WTC11 (cell line): ENCODE measurements at regions not wholly inside any gene's neighbourhood (a gene's known extent, or its start where the extent isn't known, plus 50 kb on each side); places are given as distances from the start of the nearest gene placed in this dataset.

Experiments used
- FOXJ3 ChIP-seq: sonication (generic); formaldehyde crosslinking; IDR thresholded peaks from 2 replicates; pipeline ENCODE4 v1.9.0; 2021; ENCODE audit warnings: missing genetic modification reagents, mild to moderate bottlenecking, borderline replicate concordance
- IRF2 ChIP-seq: sonication (generic); formaldehyde crosslinking; IDR thresholded peaks from 2 replicates; pipeline ENCODE4 v1.8.0; 2022; ENCODE audit warnings: low read depth, missing genetic modification reagents, borderline replicate concordance
- JAZF1 ChIP-seq: fragments of 250-450 bp; sonication (Bioruptor Pico); IDR thresholded peaks from 2 replicates; pipeline ENCODE4 v1.9.0; 2021; ENCODE audit warnings: moderate library complexity, mild to moderate bottlenecking, inconsistent platforms
- NFYB ChIP-seq: sonication (generic); formaldehyde crosslinking; conservative IDR thresholded peaks from 2 replicates; pipeline ENCODE4 v1.8.0; 2022; ENCODE audit warnings: low read depth, missing genetic modification reagents
- NR1H2 ChIP-seq: sonication (generic); formaldehyde crosslinking; IDR thresholded peaks from 2 replicates; pipeline ENCODE4 v1.9.0; 2021; ENCODE audit warnings: mild to moderate bottlenecking, moderate library complexity, missing genetic modification reagents
- NR2C2 ChIP-seq: sonication (generic); formaldehyde crosslinking; IDR thresholded peaks from 2 replicates; pipeline ENCODE4 v1.8.0; 2022; ENCODE audit warnings: mild to moderate bottlenecking, missing genetic modification reagents
- TEAD4 ChIP-seq: sonication (generic); formaldehyde crosslinking; IDR thresholded peaks from 2 replicates; pipeline ENCODE4 v1.8.0; 2022; ENCODE audit warnings: mild to moderate bottlenecking, missing genetic modification reagents
- TF ChIP-seq, protein P1 (sequence below): fragments of 200-600 bp; IDR thresholded peaks from 2 replicates; pipeline ENCODE4 v1.8.0; 2022; ENCODE audit warnings: antibody characterized with exemption
- TF ChIP-seq, protein P2 (sequence below): sonication (generic); formaldehyde crosslinking; IDR thresholded peaks from 2 replicates; pipeline ENCODE4 v1.8.0; 2022; ENCODE audit warnings: mild to moderate bottlenecking, missing genetic modification reagents
- TF ChIP-seq, protein P3 (sequence below): sonication (generic); formaldehyde crosslinking; IDR thresholded peaks from 2 replicates; pipeline ENCODE4 v1.8.1; 2023; ENCODE audit warnings: mild to moderate bottlenecking, moderate library complexity, missing genetic modification reagents
- TF ChIP-seq, protein P4 (sequence below): sonication (generic); formaldehyde crosslinking; IDR thresholded peaks from 2 replicates; pipeline ENCODE4 v1.8.0; 2022; ENCODE audit warnings: missing genetic modification reagents
- TF ChIP-seq, protein P5 (sequence below): sonication (generic); formaldehyde crosslinking; IDR thresholded peaks from 2 replicates; pipeline ENCODE4 v1.8.0; 2022; ENCODE audit warnings: mild to moderate bottlenecking, missing genetic modification reagents
- TF ChIP-seq, protein P6 (sequence below): sonication (generic); formaldehyde crosslinking; IDR thresholded peaks from 2 replicates; pipeline ENCODE4 v1.8.1; 2023; ENCODE audit warnings: mild to moderate bottlenecking, missing genetic modification reagents

DNA sequence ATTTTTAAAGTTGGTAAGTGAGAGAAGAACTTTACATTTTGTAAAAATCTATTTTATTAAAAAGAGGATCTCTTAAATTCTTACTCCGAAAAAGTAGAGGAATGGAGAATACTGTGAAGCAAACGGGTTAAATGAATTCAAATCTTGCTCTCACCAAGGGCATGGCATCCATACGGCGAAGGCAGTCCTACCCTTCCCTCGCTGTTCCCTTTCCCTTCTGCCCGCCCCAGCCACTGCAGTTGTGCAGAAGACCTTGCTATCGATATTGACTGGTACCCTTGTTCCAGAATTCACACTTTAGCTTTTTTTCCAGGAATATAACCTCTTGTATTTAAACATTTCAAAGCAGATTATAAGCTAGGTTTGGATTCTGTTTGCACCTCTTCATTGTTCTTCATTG is 239.5 kb downstream of the ZPLD1 start:
- TF ChIP-seq, protein P1, sequence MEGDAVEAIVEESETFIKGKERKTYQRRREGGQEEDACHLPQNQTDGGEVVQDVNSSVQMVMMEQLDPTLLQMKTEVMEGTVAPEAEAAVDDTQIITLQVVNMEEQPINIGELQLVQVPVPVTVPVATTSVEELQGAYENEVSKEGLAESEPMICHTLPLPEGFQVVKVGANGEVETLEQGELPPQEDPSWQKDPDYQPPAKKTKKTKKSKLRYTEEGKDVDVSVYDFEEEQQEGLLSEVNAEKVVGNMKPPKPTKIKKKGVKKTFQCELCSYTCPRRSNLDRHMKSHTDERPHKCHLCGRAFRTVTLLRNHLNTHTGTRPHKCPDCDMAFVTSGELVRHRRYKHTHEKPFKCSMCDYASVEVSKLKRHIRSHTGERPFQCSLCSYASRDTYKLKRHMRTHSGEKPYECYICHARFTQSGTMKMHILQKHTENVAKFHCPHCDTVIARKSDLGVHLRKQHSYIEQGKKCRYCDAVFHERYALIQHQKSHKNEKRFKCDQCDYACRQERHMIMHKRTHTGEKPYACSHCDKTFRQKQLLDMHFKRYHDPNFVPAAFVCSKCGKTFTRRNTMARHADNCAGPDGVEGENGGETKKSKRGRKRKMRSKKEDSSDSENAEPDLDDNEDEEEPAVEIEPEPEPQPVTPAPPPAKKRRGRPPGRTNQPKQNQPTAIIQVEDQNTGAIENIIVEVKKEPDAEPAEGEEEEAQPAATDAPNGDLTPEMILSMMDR = no peak
- TF ChIP-seq, protein P2, sequence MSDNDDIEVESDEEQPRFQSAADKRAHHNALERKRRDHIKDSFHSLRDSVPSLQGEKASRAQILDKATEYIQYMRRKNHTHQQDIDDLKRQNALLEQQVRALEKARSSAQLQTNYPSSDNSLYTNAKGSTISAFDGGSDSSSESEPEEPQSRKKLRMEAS (CRISPR knock-in tag) = no peak
- TF ChIP-seq NR1H2 (no peak), FOXJ3 (no peak), NR2C2 (CRISPR knock-in tag) (no peak), TEAD4 (CRISPR knock-in tag) (no peak), JAZF1 (no peak), IRF2 (CRISPR knock-in tag) (no peak), NFYB (no peak)
- TF ChIP-seq, protein P3, sequence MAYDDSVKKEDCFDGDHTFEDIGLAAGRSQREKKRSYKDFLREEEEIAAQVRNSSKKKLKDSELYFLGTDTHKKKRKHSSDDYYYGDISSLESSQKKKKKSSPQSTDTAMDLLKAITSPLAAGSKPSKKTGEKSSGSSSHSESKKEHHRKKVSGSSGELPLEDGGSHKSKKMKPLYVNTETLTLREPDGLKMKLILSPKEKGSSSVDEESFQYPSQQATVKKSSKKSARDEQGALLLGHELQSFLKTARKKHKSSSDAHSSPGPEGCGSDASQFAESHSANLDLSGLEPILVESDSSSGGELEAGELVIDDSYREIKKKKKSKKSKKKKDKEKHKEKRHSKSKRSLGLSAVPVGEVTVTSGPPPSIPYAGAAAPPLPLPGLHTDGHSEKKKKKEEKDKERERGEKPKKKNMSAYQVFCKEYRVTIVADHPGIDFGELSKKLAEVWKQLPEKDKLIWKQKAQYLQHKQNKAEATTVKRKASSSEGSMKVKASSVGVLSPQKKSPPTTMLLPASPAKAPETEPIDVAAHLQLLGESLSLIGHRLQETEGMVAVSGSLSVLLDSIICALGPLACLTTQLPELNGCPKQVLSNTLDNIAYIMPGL (CRISPR knock-in tag) = no peak
- TF ChIP-seq, protein P4, sequence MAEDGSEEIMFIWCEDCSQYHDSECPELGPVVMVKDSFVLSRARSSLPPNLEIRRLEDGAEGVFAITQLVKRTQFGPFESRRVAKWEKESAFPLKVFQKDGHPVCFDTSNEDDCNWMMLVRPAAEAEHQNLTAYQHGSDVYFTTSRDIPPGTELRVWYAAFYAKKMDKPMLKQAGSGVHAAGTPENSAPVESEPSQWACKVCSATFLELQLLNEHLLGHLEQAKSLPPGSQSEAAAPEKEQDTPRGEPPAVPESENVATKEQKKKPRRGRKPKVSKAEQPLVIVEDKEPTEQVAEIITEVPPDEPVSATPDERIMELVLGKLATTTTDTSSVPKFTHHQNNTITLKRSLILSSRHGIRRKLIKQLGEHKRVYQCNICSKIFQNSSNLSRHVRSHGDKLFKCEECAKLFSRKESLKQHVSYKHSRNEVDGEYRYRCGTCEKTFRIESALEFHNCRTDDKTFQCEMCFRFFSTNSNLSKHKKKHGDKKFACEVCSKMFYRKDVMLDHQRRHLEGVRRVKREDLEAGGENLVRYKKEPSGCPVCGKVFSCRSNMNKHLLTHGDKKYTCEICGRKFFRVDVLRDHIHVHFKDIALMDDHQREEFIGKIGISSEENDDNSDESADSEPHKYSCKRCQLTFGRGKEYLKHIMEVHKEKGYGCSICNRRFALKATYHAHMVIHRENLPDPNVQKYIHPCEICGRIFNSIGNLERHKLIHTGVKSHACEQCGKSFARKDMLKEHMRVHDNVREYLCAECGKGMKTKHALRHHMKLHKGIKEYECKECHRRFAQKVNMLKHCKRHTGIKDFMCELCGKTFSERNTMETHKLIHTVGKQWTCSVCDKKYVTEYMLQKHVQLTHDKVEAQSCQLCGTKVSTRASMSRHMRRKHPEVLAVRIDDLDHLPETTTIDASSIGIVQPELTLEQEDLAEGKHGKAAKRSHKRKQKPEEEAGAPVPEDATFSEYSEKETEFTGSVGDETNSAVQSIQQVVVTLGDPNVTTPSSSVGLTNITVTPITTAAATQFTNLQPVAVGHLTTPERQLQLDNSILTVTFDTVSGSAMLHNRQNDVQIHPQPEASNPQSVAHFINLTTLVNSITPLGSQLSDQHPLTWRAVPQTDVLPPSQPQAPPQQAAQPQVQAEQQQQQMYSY (CRISPR knock-in tag) = no peak
- TF ChIP-seq, protein P5, sequence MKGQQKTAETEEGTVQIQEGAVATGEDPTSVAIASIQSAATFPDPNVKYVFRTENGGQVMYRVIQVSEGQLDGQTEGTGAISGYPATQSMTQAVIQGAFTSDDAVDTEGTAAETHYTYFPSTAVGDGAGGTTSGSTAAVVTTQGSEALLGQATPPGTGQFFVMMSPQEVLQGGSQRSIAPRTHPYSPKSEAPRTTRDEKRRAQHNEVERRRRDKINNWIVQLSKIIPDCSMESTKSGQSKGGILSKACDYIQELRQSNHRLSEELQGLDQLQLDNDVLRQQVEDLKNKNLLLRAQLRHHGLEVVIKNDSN (CRISPR knock-in tag) = no peak
- TF ChIP-seq, protein P6, sequence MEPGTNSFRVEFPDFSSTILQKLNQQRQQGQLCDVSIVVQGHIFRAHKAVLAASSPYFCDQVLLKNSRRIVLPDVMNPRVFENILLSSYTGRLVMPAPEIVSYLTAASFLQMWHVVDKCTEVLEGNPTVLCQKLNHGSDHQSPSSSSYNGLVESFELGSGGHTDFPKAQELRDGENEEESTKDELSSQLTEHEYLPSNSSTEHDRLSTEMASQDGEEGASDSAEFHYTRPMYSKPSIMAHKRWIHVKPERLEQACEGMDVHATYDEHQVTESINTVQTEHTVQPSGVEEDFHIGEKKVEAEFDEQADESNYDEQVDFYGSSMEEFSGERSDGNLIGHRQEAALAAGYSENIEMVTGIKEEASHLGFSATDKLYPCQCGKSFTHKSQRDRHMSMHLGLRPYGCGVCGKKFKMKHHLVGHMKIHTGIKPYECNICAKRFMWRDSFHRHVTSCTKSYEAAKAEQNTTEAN = no peak
